SU-DHL-6 (cell line): ENCODE measurements at regions not wholly inside any gene's neighbourhood (a gene's known extent, or its start where the extent isn't known, plus 50 kb on each side); places are given as distances from the start of the nearest gene placed in this dataset.

Experiments used
- CTCF ChIP-seq: fragments of 200-600 bp; sonication (generic); IDR thresholded peaks from one replicate; pipeline ENCODE4 v1.5.1; 2017; ENCODE audit warnings: antibody characterized with exemption, mild to moderate bottlenecking, low read length, moderate library complexity; ENCODE audit not compliant: insufficient read depth, poor library complexity, severe bottlenecking
- EZH2phosphoT487 ChIP-seq: fragments of 200-600 bp; sonication (generic), shearing (Covaris generic); conservative IDR thresholded peaks from 2 replicates; pipeline ENCODE4 v1.6.1; 2018; ENCODE audit warnings: mild to moderate bottlenecking, antibody characterized with exemption, low read length, moderate library complexity, mixed read lengths

GRCh38 chrX:20530406-20530921, 263.8 kb upstream of the RPS6KA3 start:
- TF ChIP-seq CTCF (peak; percentile 46), EZH2phosphoT487 (no peak)
